Cardiac fibroblast (primary cell): ENCODE measurements at regions not wholly inside any gene's neighbourhood (a gene's known extent, or its start where the extent isn't known, plus 50 kb on each side); places are given as distances from the start of the nearest gene placed in this dataset.

Source experiments
- DNase-seq, 2 donors: peaks; one replicate each; pipeline versions ENCODE4 v3.0.0 to v3.0.0-alpha.2; 2010; ENCODE audit warnings: low read depth in 2 of 2
- H3K4me3 ChIP-seq, 2 donors: replicated peaks in 1 of 2; 1 replicate in 1 of 2; 2 replicates in 1 of 2; pipeline ENCODE4 v1.5.1; 2011; ENCODE audit warnings: low read depth in 2 of 2, low read length in 2 of 2, mild to moderate bottlenecking in 2 of 2, moderate library complexity in 1 of 2
- CTCF ChIP-seq: IDR thresholded peaks from one replicate; pipeline ENCODE4 v1.5.1; 2011; ENCODE audit warnings: low read depth, mild to moderate bottlenecking, low read length, inconsistent platforms

GRCh38 chr1:163824490-163824889, 502.7 kb downstream of the NUF2 start:
- peak in 1 of 2 donors; percentile 67 for DNase-seq
- TF ChIP-seq CTCF, result no peak
- H3K4me3 ChIP-seq, result no peak overlapping the region

- H3K4me3 ChIP-seq, result no peak overlapping the region
- no peak for TF ChIP-seq CTCF
- DNase-seq, result no peak
These were observed 504.7 kb downstream of the NUF2 start for GRCh38 chr1:163826500-163826899.

- peak in 1 of 2 donors; percentile 29 for DNase-seq
- H3K4me3 ChIP-seq, result no peak overlapping the region
- no peak for TF ChIP-seq CTCF
These were observed 513.0 kb downstream of the NUF2 start for GRCh38 chr1:163834778-163835177.

GRCh38 chr1:163836481-163836880, 514.7 kb downstream of the NUF2 start:
- no peak for TF ChIP-seq CTCF
- no peak for DNase-seq
- H3K4me3 ChIP-seq, result no peak overlapping the region

- H3K4me3 ChIP-seq, result no peak overlapping the region
- DNase-seq, result no peak
- no peak for TF ChIP-seq CTCF
These were observed 515.5 kb downstream of the NUF2 start for GRCh38 chr1:163837206-163837605.

GRCh38 chr1:163842571-163842970, 520.8 kb downstream of the NUF2 start:
- no peak for TF ChIP-seq CTCF
- no peak overlapping the region for H3K4me3 ChIP-seq
- no peak for DNase-seq

GRCh38 chr1:163844459-163844858, 522.7 kb downstream of the NUF2 start:
- no peak overlapping the region for H3K4me3 ChIP-seq
- TF ChIP-seq CTCF, result no peak
- DNase-seq, result peak; percentile 28 to 89
